ENCODE measurements at regions not wholly inside any gene's neighbourhood (a gene's known extent, or its start where the extent isn't known, plus 50 kb on each side); places are given as distances from the start of the nearest gene placed in this dataset.

DNA sequence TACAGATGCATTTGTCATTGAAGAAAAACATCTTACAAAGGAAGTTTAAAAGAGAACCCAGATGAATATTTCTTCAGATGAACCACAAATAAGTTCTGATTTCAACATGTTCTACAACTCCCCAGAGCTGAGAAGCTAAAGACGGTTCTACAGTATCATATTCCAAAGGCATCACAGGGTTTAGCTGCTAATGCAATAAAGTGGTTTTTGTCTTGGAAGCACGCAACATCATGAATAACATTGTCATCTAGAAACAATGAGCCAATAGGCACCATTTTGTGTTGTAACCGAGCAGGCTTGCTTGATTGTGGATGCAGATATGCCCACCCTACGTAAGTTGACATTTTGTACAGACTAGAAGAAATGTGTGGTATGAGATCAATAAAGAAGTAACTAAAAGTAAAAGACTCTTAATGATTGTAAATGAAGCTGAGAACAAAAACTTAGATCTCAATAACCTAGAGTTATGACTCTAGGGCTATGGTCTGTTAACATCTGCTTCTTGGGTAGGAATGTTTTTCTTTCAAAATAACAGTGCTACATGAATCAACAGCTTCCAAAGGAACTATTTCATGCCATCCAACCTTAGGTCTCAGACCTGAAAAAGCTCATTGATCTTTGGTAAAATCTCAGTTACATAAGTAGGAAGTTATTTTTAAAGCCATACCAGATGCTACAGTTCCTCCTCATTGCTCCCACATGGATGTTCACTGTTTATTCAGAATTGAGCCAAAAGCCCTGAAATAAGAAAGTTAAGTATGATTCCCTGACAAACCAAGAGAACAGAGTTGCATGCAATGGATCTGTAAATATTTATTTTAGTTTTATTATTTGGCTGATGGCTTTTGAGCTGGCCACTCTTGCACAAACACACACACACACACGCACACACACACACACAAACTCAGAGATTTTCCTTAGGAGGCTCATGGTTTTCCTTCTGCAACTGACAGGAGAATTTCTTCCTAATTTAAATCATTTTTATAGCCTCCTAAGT lies 118.7 kb upstream of the SLCO6A1 start:
- Histone ChIP-seq H3K79me2 (ENCODE audit: control insufficient read depth, insufficient read depth, low read length) (no peaks in the 10 kb centered on the region), H4K20me1 (ENCODE audit: control insufficient read depth, extremely low read depth, insufficient read depth, low read length) (no peaks in the 10 kb centered on the region), H3K27me3 (ENCODE audit: control insufficient read depth, extremely low read depth, insufficient read depth, low read length) (no peaks in the 10 kb centered on the region), H3K9ac (ENCODE audit: control insufficient read depth, extremely low read depth, insufficient read depth, low read length) (no peak overlapping the region), H3K27ac (ENCODE audit: control insufficient read depth, insufficient read depth, low read length) (no peak overlapping the region), H3K9me1 (ENCODE audit: control insufficient read depth, extremely low read depth, insufficient read depth, low read length) (no peaks in the 10 kb centered on the region), H2AFZ (ENCODE audit: control insufficient read depth, low read length) (no peak overlapping the region), H3K4me1 (ENCODE audit: control insufficient read depth, extremely low read depth, insufficient read depth, low read length) (no peaks in the 10 kb centered on the region), H3K36me3 (ENCODE audit: control insufficient read depth in 2 of 2, extremely low read depth in 1 of 2, insufficient read depth in 2 of 2, low read length in 2 of 2) (no peaks in the 10 kb centered on the region), H3K4me3 (ENCODE audit: control insufficient read depth in 2 of 3, extremely low read depth in 1 of 3, insufficient read depth in 2 of 3, low read depth in 1 of 3, low read length in 3 of 3) (no peak overlapping the region), H3K9me3 (ENCODE audit: control insufficient read depth, low read depth, low read length) (no peaks in the 10 kb centered on the region), H3K4me2 (ENCODE audit: control insufficient read depth, extremely low read depth, insufficient read depth, low read depth, low read length) (no peak overlapping the region)
- dilution Hi-C loops (cut with MboI; ENCODE audit: extremely low pct_ligation_motif_present, low sequenced_read_pairs), result no loop called here
- TF ChIP-seq, protein P1, sequence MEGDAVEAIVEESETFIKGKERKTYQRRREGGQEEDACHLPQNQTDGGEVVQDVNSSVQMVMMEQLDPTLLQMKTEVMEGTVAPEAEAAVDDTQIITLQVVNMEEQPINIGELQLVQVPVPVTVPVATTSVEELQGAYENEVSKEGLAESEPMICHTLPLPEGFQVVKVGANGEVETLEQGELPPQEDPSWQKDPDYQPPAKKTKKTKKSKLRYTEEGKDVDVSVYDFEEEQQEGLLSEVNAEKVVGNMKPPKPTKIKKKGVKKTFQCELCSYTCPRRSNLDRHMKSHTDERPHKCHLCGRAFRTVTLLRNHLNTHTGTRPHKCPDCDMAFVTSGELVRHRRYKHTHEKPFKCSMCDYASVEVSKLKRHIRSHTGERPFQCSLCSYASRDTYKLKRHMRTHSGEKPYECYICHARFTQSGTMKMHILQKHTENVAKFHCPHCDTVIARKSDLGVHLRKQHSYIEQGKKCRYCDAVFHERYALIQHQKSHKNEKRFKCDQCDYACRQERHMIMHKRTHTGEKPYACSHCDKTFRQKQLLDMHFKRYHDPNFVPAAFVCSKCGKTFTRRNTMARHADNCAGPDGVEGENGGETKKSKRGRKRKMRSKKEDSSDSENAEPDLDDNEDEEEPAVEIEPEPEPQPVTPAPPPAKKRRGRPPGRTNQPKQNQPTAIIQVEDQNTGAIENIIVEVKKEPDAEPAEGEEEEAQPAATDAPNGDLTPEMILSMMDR (optimal IDR thresholded peaks at IDR 0.05 in 1 of 3, IDR thresholded peaks at IDR 0.05 in 1 of 3, conservative IDR thresholded peaks at IDR 0.05 in 1 of 3; ENCODE audit: extremely low read depth in 1 of 3, insufficient read depth in 2 of 3, low read length in 3 of 3), result no peak
- no peak for TF ChIP-seq EZH2 (IDR thresholded peaks at IDR 0.05; ENCODE audit: low read length)
- DNase-seq (ENCODE audit: low read depth, low spot score) (no peak), FAIRE-seq (no peak)

DNA sequence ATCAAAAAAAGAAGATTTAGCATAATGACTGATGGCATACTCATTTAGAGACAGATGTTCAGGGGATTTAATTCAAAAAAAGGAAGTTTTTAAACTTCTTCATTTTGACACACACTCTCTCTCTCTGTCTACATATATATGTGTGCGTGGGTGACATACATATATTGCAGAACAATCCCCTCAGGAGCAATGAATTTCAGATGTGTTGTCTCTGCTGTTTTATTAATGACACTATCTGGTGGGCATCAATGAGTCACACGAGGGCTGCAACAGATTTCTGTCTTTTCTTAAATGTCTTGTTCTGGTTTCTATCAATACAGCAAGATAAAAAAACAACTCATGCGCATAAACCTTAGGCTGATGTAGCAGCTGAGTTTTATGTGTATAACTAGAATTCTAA lies 123.5 kb upstream of the SLCO6A1 start:
- Histone ChIP-seq H3K9me3 (ENCODE audit: control insufficient read depth, low read depth, low read length) (no peaks in the 10 kb centered on the region), H4K20me1 (ENCODE audit: control insufficient read depth, extremely low read depth, insufficient read depth, low read length) (no peaks in the 10 kb centered on the region), H3K9ac (ENCODE audit: control insufficient read depth, extremely low read depth, insufficient read depth, low read length) (no peak overlapping the region), H2AFZ (ENCODE audit: control insufficient read depth, low read length) (no peak overlapping the region), H3K9me1 (ENCODE audit: control insufficient read depth, extremely low read depth, insufficient read depth, low read length) (no peaks in the 10 kb centered on the region), H3K4me1 (ENCODE audit: control insufficient read depth, extremely low read depth, insufficient read depth, low read length) (peaks cover 3% of the 10 kb centered on the region), H3K4me3 (ENCODE audit: control insufficient read depth in 2 of 3, extremely low read depth in 1 of 3, insufficient read depth in 2 of 3, low read depth in 1 of 3, low read length in 3 of 3) (no peak overlapping the region), H3K79me2 (ENCODE audit: control insufficient read depth, insufficient read depth, low read length) (no peaks in the 10 kb centered on the region), H3K27ac (ENCODE audit: control insufficient read depth, insufficient read depth, low read length) (no peak overlapping the region), H3K4me2 (ENCODE audit: control insufficient read depth, extremely low read depth, insufficient read depth, low read depth, low read length) (no peak overlapping the region), H3K27me3 (ENCODE audit: control insufficient read depth, extremely low read depth, insufficient read depth, low read length) (no peaks in the 10 kb centered on the region), H3K36me3 (ENCODE audit: control insufficient read depth in 2 of 2, extremely low read depth in 1 of 2, insufficient read depth in 2 of 2, low read length in 2 of 2) (no peaks in the 10 kb centered on the region)
- TF ChIP-seq EZH2 (IDR thresholded peaks at IDR 0.05; ENCODE audit: low read length), result no peak
- TF ChIP-seq, protein P1 (optimal IDR thresholded peaks at IDR 0.05 in 1 of 3, IDR thresholded peaks at IDR 0.05 in 1 of 3, conservative IDR thresholded peaks at IDR 0.05 in 1 of 3; ENCODE audit: extremely low read depth in 1 of 3, insufficient read depth in 2 of 3, low read length in 3 of 3), result no peak
- DNase-seq (ENCODE audit: low read depth, low spot score) (no peak), FAIRE-seq (no peak)
- dilution Hi-C loops (cut with MboI; ENCODE audit: extremely low pct_ligation_motif_present, low sequenced_read_pairs), result no loop called here
